COLO668 (cell line): ENCODE measurements at regions not wholly inside any gene's neighbourhood (a gene's known extent, or its start where the extent isn't known, plus 50 kb on each side); places are given as distances from the start of the nearest gene placed in this dataset.
"Not testable (repeated sequence)": the region's sequence is repeated elsewhere in the genome, so short reads cannot be mapped to it uniquely, and the experiment has no call there.

Source experiments
- DNase-seq: peaks from one replicate; lab custom pipeline; 2025; ENCODE audit not compliant: unreplicated experiment; lab: John Stamatoyannopoulos, UW

DNA sequence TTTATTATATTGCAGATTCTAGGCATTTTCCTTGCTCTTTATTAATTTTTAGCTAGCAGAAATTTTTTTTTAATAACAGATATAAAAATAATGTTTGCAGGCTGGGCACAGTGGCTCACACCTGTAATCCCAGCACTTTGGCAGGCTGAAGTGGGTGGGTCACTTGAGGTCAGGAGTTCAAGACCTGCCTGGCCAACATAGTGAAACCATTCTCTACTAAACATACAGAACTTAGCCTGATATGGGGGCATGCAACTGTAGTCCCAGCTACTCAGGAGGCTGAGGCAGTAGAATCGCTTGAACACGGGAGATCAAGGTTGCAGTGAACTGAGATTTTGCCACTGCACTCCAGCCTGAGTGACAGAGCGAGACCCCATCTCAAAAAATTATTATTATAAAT, 304.6 kb upstream of the KCND2 start:
- not testable (repeated sequence) for DNase-seq

DNA sequence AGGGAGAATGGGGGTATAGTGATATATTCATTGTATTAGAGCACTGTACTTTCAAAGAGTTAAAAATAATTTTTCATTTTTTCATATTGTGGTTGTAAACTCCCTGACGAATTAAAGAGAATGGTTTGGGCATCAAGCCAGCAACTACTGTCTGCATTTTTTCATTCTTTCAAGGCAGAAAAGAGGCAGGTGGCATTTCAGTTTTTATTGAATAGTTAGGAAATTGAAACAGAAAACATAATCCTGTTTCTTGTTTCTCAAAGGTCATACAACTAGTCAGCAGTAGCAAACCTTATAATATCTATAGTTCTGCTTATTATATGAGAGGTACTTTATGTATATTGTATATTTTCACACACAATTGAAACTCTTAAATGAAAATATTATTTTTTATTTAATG, 303.9 kb upstream of the KCND2 start:
- no peak for DNase-seq

DNA sequence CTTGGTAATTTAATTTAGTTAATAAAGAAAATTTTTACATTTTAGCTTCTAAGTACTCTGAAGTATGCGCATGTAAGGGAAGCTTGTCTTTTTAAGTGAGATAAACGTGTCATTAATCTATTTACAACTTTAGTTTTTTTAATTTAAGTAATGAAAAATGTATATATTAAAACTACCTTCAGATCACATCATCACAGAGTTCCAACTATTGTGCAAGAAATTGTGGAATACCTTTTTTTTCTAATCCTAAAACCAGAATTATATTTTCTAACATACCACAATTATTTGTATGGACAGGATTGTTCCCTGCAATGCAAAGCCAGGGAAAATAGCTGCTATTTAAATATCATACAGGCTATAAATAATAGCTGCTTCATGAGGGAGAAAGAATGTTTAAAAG, 303.2 kb upstream of the KCND2 start:
- DNase-seq, result no peak

DNA sequence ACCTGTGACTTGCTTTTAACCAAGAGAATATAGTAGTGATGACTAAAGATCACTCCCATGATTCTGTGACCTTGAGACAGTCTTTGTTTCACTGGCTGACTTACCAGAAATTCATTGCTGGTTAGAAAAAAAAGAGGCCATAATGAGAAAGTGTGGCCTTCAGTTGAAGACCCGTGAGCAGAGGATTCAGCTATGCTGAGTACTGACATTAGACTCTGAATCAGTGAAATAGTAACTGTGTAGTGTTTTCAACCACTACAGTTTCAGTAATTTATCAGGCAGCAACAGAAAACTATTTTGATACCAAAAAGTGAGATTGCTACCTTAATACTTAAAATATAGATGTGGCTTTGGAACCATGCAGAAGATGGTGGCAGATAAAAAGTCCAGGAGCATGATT, 298.0 kb upstream of the KCND2 start:
- no peak for DNase-seq

DNA sequence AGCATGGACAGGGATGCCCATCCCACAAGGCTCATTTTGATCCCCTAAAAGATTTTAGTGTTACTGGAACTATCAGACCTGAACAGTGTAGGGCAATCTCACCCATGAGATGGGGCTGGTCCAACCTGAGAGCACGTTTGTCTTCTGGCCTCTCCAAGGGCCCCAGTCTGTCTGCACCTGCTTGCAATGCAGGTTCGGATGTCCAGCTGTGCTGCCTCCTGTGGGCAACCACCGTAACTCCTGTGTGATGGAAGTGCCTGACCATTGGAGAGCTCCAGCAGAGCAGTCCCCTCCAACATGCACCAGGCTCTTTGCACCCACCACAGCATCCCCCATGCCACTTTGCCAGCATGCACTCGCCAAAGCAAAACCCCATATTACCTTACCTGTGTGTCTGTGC, 290.1 kb upstream of the KCND2 start:
- DNase-seq, result no peak

DNA sequence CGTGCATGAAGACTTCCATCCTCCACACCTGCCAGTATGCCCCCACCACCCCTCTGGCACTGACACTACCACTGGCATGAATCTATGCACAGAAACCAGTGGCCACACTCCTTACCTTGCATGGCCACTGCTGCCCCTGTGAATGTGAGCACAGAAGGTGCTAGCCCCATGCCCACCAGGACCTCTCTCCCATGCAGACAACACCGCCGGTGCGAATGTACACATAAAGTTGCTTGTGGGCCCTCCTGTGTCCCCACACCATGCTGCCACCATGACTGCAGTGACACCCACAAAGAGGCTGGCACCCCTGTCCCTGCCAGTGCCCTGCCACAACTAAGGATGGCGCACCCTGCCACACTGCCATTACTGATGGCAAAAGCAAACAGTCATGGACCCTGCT, 289.5 kb upstream of the KCND2 start:
- no peak for DNase-seq

DNA sequence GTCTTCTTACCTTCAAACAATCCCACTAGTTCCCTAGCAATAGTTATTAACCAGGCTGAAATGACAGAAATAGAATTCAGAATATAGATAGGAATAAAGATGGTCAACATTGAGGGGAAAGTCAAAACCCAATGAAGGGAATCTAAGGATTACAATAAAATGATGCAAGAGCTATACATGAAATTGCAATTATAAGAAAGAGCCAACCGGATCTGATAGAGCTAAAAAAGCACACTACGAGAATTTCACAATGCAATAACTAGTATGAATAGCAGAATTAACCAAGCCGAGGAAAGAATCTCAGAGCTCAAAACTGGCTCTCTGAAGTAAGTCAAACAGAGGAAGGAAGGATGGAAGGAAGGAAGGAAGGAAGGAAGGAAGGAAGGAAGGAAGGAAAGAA, 288.7 kb upstream of the KCND2 start:
- DNase-seq, result no peak

DNA sequence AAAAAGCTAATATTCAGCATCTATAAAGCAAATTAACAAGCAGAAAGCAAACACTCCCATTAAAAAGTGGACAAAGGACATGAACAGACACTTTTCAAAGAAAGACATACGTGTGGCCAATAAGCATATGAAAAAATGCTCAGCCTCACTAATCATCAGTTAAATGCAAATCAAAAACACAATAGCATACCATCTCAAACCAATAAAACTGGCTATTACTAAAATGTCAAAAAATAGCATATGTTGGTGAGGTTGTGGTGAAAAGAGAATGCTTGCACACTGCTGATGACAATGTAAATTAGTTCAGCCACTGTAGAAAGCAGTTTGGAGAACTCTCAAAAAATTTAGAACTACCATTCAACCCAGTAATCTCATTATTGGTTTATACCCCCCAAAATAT, 284.6 kb upstream of the KCND2 start:
- DNase-seq, result no peak

DNA sequence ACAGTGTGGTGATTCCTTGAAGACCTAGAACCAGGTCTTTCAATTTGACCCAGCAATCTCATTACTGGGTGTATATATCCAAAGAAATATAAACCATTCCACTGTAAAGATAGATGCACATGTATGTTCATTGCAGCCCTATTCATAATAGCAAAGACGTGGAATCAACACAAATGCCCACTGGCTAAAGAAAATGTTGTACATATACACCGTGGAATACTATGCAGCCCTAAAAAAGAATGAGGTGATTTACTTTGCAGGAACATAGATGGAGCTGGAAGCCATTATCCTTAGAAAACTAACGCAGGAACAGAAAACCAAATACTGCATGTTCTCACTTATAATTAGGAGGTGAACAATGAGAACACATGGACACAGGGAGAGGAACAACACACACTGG, 278.0 kb upstream of the KCND2 start:
- no peak for DNase-seq

DNA sequence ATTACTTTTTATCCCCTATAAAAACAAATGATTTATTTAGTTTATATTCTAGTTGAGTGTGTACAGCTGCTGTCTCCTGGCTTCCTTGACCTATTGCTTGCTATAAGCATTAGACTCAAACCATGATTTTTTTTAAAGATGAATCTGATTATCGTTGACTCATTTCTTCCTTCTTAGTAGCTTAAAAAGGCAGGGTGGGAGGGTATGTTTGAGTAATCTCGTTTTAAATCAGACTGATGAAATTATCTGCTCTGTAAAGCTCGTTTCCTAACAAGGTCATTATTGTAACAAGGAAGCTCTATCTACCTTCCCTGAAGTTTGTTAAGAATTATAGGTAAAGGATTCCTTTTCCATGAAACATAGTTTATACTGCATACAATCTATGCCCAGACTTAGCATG, 276.3 kb upstream of the KCND2 start:
- DNase-seq, result no peak

DNA sequence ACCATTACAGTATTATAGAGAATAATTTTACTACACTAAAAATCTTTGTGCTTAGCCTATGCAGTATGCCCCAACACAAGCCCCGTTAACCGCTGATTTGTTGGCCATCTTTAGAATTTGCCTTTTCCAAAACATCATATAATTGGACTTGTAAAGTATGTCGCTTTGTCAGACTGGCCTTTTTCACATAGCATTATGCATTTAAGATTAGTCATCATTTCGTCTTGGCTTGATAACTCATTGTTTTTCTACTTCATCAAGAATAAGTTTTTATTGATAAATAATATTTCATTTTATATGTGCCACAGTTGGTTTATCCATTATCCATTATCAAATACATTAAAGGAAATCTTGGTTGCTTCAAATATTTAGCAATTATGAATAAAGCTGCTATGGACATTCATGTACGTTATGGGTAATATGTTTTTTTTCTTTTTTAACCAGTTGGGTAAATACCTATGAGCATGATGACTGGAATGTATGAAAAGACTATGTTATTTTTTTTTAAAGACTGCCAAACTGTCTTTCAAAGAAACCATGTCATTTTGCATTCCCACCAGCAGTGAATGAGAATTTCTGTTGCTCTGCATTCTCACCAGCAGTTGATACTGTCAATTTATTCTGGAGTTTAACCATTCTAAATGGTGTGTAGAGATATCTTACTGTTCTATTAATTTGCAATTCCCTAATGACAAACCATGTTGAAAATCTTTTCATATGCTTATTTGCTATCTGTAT, 273.1 kb upstream of the KCND2 start:
- DNase-seq, result no peak

DNA sequence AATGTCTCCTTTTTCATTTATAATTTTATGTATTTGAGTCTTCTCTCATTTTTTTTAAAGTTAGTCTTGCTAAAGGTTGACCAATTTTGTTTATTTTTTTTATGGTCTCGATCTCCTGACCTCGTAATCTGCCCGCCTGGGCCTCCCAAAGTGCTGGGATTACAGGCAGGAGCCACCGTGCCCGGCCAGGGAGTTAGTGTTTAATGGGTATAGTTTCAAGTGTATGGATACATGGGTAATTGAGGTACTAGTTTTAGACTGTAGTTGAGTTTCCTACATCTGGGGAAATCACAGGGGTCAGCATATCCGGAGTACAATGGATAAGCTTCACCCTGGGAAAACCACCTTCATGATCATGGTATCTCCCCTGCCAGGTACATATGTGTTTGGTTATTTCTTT, 267.3 kb upstream of the KCND2 start:
- no peak for DNase-seq

DNA sequence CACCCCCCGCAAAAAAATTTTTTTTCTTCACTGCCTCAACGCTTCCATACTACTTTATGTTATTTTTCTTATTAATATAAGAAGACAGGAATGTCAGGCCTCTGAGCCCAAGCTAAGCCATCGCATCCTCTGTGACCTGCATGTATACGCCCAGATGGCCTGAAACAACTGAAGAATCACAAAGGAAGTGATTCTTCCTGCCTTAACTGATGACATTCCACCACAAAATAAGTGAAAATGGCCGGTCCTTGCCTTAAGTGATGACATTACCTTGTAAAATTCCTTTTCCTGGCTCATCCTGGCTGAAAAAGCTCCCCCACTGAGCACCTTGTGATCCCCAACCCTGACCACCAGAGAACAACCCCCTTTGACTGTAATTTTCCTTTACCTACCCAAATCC, 258.7 kb upstream of the KCND2 start:
- DNase-seq, result not testable (repeated sequence)

DNA sequence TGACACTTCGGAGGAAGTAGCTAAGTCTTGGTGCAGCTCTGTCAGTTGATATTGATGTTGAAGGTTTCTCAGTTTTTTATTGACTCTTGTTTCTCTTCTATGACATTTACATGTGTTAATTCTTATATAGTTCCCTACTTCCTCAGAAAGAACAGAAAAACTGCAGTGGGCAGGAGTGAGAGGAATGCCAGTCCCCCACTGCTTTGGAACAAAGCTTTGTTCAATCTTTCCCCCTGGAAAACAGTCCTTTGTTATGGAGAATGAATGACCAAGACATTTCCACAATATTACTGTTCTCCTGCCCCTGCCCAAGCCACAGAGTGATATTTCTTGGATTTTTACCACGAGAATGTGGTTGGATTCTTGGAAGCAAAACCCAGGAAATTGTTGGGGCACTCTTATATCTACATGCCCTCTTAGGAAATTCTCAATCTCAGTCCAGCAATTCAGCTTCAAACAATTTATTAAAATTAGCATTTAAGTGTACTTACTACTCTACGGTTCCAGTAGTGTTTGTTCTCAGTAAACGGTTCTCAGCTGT, 258.0 kb upstream of the KCND2 start:
- DNase-seq, result no peak

DNA sequence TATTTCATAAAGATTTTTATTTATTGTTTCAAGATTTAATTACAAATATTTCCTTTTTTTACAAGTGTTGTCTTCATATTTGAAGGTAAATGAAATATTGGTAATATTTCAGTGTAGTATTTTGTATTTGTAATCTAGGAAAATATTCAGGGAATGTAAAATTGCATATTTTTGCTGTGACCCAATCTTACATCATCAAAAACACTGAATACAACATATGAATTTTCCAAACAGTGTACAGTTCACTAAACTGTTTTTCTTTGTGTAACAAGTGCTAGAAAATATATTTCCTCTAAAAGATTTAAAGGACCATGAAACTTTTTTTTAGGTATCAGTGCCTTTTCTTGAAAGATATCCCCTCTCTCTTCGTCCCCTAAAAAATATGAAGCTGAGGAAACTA, 251.9 kb upstream of the KCND2 start:
- DNase-seq, result no peak

DNA sequence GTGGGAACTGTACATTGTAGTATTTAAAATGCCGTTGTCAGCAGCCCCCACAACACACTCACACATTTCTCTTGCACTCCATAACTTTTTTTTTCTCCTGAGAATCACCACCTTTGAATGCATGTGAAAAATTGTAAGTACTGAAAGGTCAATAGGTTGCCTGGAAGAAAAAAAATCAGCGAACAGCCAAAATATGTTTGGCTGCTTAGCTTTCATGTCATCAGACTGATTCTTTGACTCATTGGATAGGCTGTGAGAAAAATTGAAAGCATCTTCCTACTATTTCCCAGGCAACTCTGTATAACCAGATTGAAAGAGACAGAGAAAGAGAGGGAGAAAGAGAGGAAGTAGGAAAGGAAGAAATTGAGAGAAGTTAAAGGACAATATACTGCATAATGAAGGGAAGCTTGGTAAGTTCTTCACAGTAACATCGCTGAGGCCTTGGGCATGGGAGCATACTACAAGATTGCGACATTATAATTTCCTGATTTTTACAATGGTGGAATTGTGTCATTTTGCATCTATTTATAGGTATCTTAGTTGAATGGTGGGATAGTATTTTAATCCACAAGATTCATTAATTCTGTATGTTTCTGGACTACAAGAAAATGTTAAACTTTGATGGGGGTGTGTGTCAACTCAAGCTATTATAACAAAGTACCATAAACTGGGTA, 249.3 kb upstream of the KCND2 start:
- no peak for DNase-seq

DNA sequence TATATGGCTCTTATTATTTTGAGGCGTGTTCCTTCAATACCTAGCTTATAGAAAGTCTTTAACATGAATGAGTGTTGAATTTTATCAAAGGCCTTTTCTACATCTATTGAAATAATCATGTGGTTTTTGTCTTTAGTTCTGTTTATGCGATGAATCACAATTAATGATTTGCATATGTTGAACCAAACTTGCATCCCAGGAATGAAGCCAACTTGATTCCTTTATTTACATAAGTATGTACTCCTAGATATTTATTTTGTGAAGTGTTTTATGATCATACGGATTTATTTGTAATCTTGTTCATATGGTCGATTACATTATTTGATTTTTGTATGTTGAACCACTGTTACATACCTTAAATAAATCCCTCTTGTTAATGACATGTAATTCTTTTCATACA, 244.3 kb upstream of the KCND2 start:
- no peak for DNase-seq

DNA sequence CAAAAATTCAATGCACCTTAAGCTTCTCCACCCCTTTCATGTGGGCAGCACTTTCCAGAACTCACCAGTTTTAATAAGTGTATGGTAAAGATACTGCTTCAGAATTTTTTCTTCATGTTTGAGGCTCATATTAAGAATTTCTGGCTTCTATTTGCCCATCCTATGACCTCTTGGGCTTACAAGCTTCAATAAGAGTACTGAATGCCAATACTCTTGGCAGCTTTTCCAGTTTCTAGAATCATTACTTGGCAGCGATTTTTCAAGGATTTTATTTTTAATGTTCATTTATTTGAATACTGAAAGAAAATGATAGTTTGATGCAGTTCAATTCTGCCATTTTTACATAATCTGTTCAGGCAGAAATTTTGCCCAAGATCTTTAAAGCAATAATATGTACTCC, 242.1 kb upstream of the KCND2 start:
- no peak for DNase-seq

DNA sequence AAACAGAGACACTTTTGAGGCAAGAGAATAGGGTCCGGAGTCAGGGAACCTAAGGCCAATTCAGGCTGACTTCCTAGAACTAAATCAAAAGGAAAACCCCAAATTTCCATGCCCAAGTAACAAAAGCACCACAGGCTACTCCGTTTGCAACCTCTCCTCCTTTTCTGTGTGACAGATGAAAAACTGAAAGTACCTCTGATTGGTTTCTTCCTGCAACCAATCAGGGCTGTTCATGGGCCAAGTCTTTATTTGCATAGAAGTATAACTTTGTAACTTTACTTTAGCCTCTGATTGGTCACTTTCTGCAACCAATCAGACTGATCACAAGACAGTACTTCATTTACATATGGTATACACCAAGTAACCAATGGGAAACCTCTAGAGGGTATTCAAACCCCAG, 239.9 kb upstream of the KCND2 start:
- no peak for DNase-seq

DNA sequence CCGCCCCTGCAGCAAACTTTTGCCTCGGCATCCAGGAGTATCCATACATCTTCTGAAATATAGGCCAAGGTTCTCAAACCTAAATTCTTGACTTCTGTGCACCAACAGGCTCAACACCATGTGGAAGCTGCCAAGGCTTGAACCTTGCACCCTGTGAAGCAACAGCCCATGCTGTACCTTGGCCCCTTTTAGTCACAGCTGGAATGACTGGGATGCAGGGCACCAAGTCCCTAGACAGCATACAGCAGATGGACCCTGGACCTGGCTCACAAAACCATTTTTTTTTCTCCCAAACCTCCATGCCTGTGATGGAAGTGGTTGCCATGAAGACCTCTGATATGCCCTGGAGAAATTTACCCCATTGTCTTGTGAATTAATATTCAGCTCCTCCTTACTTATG, 233.8 kb upstream of the KCND2 start:
- DNase-seq, result no peak

DNA sequence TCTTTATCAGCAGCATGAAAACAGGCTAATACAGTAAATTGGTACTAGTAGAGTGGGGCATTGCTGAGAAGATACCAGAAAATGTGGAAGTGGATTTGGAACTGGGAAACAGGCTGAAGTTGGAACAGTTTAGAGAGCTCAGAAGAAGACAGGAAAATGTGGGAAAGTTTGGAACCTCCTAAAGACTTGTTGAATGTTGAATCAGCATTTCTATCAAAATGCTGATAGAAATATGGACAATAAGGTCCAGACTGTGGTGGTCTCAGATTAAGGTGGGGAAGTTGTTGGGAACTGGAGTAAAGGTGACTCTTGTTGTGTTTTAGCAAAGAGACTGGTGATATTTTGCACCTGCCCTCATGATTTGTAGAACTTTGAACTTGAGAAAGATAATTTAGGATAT, 231.2 kb upstream of the KCND2 start:
- no peak for DNase-seq

DNA sequence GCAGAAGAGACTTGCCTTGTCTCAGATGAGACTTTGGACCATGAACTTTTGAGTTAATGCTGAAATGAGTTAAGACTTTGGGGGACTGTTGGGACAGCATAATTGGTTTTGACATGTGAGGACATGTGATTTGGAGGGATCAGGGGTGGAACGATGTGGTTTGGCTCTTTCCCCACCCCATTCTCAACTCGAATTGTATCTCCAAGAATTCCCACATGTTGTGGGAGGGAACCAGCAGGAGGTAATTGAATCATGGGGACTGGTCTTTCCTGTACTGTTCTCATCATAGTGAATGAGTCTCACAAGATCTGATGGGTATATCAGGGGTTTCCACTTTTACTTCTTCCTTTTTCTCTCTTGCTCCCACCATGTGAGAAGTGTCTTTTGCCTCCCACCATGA, 229.7 kb upstream of the KCND2 start:
- DNase-seq, result no peak

DNA sequence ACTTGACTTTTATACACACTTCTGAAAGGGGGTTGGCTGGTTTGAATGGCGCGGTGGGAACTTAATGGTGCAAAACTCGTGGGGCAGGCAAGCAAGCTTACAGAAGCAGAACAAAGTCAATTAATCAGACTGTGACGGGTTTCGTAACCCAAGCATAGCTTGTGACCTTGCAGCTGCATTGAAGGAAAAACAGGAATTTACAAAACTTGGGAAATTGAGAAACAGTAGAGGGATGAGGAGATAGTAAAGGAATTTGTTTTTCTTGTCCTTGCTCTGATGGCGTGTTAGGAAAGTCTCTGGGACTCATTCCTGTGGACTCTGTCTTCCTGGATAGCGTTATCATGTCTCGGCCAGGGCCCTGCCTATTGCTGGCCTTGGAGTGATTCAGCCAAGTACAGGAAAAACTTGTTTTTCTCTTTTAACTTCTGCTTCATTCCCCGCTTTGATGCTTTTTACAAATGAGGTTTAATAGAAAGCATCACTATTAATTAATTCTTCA, 220.0 kb upstream of the KCND2 start:
- no peak for DNase-seq
